ENCODE measurements at regions not wholly inside any gene's neighbourhood (a gene's known extent, or its start where the extent isn't known, plus 50 kb on each side); places are given as distances from the start of the nearest gene placed in this dataset.

GRCh38 chr10:111656066-111656465, 527.5 kb downstream of the GPAM start:
- Histone ChIP-seq H4K20me1 (replicated peaks; ENCODE audit: control insufficient read depth, extremely low read depth, insufficient read depth, low read length) (no peaks in the 10 kb centered on the region), H3K9me3 (replicated peaks; ENCODE audit: control insufficient read depth, insufficient read depth, low read length) (no peaks in the 10 kb centered on the region), H2AFZ (ENCODE audit: low read depth, low read length) (no peak overlapping the region), H3K4me2 (ENCODE audit: insufficient read depth, low read length) (no peak overlapping the region), H3K27ac (ENCODE audit: insufficient read depth, low read depth, low read length) (no peak overlapping the region), H3K9me1 (replicated peaks; ENCODE audit: control insufficient read depth, extremely low read depth, insufficient read depth, low read length) (no peaks in the 10 kb centered on the region), H3K79me2 (ENCODE audit: control insufficient read depth, insufficient read depth, low read length) (no peaks in the 10 kb centered on the region), H3K4me1 (ENCODE audit: control insufficient read depth, extremely low read depth, insufficient read depth, low read length) (no peaks in the 10 kb centered on the region), H3K36me3 (ENCODE audit: control insufficient read depth in 2 of 2, extremely low read depth in 1 of 2, insufficient read depth in 2 of 2, low read length in 2 of 2) (no peaks in the 10 kb centered on the region), H3K4me3 (replicated peaks in 1 of 3; ENCODE audit: insufficient read depth in 1 of 3, low read depth in 1 of 3, low read length in 3 of 3) (no peak overlapping the region), H3K9ac (replicated peaks; ENCODE audit: extremely low read depth, insufficient read depth, low read length) (no peak overlapping the region), H3K27me3 (ENCODE audit: control insufficient read depth in 2 of 2, insufficient read depth in 2 of 2, low read length in 2 of 2) (no peaks in the 10 kb centered on the region)
- DNase-seq (ENCODE audit: low read depth, low spot score) (no peak), FAIRE-seq (no peak)
- no peak for TF ChIP-seq POLR2AphosphoS5 (IDR thresholded peaks at IDR 0.05; ENCODE audit: insufficient read depth, low read depth, low read length)
- no peak for TF ChIP-seq GATA2 (IDR thresholded peaks at IDR 0.05; ENCODE audit: insufficient read depth, insufficient read length, low read depth, low read length)
- TF ChIP-seq POLR2A (IDR thresholded peaks at IDR 0.05; ENCODE audit: low read depth, low read length): no peak
- TF ChIP-seq, protein P1, sequence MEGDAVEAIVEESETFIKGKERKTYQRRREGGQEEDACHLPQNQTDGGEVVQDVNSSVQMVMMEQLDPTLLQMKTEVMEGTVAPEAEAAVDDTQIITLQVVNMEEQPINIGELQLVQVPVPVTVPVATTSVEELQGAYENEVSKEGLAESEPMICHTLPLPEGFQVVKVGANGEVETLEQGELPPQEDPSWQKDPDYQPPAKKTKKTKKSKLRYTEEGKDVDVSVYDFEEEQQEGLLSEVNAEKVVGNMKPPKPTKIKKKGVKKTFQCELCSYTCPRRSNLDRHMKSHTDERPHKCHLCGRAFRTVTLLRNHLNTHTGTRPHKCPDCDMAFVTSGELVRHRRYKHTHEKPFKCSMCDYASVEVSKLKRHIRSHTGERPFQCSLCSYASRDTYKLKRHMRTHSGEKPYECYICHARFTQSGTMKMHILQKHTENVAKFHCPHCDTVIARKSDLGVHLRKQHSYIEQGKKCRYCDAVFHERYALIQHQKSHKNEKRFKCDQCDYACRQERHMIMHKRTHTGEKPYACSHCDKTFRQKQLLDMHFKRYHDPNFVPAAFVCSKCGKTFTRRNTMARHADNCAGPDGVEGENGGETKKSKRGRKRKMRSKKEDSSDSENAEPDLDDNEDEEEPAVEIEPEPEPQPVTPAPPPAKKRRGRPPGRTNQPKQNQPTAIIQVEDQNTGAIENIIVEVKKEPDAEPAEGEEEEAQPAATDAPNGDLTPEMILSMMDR (IDR thresholded peaks at IDR 0.05; ENCODE audit: extremely low read depth in 1 of 2, insufficient read depth in 1 of 2, low read depth in 1 of 2, low read length in 2 of 2): no peak
- no peak for TF ChIP-seq FOS (IDR thresholded peaks at IDR 0.05; ENCODE audit: borderline replicate concordance, insufficient read depth, low read length)
- ChIA-PET POLR2A (no interaction called here), CTCF (no interaction called here)
- dilution Hi-C loops (cut with MboI; ENCODE audit: extremely low pct_ligation_motif_present, low sequenced_read_pairs): no loop called here
- no TSS peak for BruUV-seq (replicated peaks)
- intact Hi-C loops (cut with micrococcal nuclease): no loop called here

DNA sequence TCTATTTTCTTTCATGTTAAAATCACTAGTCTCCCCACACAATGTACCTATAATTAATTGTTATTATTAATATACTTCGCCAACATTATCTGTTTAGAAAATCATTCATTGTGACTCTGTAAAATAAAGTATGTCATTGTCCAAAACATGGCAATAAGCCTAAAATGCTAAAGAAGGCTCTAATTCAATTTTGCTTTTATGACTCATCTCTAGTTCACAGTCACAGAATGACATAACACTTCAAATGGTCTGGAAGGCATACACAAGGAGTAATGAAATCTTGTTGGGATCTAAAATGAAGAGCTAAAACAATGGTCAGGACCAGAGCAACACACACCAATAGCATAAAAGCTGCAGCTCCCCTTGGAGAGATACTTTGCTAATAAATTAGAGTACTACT, 505.8 kb downstream of the GPAM start:
- H3K9ac ChIP-seq (replicated peaks; ENCODE audit: extremely low read depth, insufficient read depth, low read length): no peak overlapping the region
- TF ChIP-seq, protein P1 (IDR thresholded peaks at IDR 0.05; ENCODE audit: extremely low read depth in 1 of 2, insufficient read depth in 1 of 2, low read depth in 1 of 2, low read length in 2 of 2): no peak
- no peak for TF ChIP-seq MAX (IDR thresholded peaks at IDR 0.05; ENCODE audit: insufficient read depth, insufficient read length)
- no peak for TF ChIP-seq EZH2 (IDR thresholded peaks at IDR 0.05; ENCODE audit: borderline replicate concordance, low read depth, low read length, severe bottlenecking)
- TF ChIP-seq GATA2 (IDR thresholded peaks at IDR 0.05; ENCODE audit: insufficient read depth, insufficient read length, low read depth, low read length): no peak
- TF ChIP-seq POLR2AphosphoS5 (IDR thresholded peaks at IDR 0.05; ENCODE audit: insufficient read depth, low read depth, low read length): no peak
- no peak for TF ChIP-seq FOS (IDR thresholded peaks at IDR 0.05; ENCODE audit: borderline replicate concordance, insufficient read depth, low read length)
- H3K9me1 ChIP-seq (replicated peaks; ENCODE audit: control insufficient read depth, extremely low read depth, insufficient read depth, low read length): no peaks in the 10 kb centered on the region
- H3K36me3 ChIP-seq (ENCODE audit: control insufficient read depth in 2 of 2, extremely low read depth in 1 of 2, insufficient read depth in 2 of 2, low read length in 2 of 2): no peaks in the 10 kb centered on the region
- no peak overlapping the region for H2AFZ ChIP-seq (ENCODE audit: low read depth, low read length)
- dilution Hi-C loops (cut with MboI; ENCODE audit: extremely low pct_ligation_motif_present, low sequenced_read_pairs) (no loop called here), intact Hi-C loops (cut with micrococcal nuclease) (no loop called here)
- no peak overlapping the region for H3K4me2 ChIP-seq (ENCODE audit: insufficient read depth, low read length)
- POLR2A ChIA-PET: no interaction called here
- CTCF ChIA-PET: no interaction called here
- no peak overlapping the region for H3K4me3 ChIP-seq (replicated peaks in 1 of 3; ENCODE audit: insufficient read depth in 1 of 3, low read depth in 1 of 3, low read length in 3 of 3)
- H3K9me3 ChIP-seq (replicated peaks; ENCODE audit: control insufficient read depth, insufficient read depth, low read length): no peaks in the 10 kb centered on the region
- H3K27ac ChIP-seq (ENCODE audit: insufficient read depth, low read depth, low read length): no peak overlapping the region
- H3K79me2 ChIP-seq (ENCODE audit: control insufficient read depth, insufficient read depth, low read length): no peaks in the 10 kb centered on the region
- no peaks in the 10 kb centered on the region for H3K27me3 ChIP-seq (ENCODE audit: control insufficient read depth in 2 of 2, insufficient read depth in 2 of 2, low read length in 2 of 2)
- BruUV-seq (replicated peaks): no TSS peak
- DNase-seq (ENCODE audit: low read depth, low spot score) (no peak), FAIRE-seq (no peak)
- no peaks in the 10 kb centered on the region for H4K20me1 ChIP-seq (replicated peaks; ENCODE audit: control insufficient read depth, extremely low read depth, insufficient read depth, low read length)
- no peaks in the 10 kb centered on the region for H3K4me1 ChIP-seq (ENCODE audit: control insufficient read depth, extremely low read depth, insufficient read depth, low read length)

Data from endothelial cell of umbilical vein (primary cell).